ENCODE measurements at regions not wholly inside any gene's neighbourhood (a gene's known extent, or its start where the extent isn't known, plus 50 kb on each side); places are given as distances from the start of the nearest gene placed in this dataset.

DNA sequence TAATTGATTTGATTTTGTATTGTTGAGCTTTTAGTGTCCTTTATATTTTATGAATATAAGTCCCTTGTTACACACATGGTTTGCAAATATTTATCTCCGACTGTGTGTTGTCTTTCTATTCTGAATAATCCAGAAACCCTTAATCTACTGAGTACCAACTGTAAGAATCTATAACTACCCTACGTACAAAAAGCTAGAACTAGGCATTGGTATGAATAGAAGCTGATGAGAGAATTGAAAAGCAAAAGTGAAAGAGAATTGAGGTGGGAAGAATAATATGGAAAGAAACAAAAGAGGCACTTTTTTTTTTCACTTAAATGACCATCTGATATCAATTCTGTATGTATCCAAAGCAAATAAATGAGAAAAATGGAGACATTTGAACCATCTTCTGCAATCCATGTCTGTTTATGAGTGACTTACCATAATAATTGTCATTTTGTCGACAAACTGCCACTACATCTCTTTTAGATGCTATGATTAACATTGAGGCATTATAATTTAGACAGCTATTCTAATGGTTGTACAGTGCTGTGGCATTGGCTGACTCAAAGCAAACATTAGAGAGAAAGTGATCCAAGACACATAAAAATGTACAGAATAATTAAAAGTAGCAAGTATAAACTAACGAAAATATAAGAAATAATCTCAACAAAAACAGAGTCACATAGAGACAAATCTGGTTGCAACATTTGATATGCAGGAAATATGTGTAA lies 1516.6 kb upstream of the AGA start:
- no CpG with 5 or more reads among the region's 4 CpGs for WGBS, 2 experiments (ENCODE audit: extremely low coverage in 2 of 2, insufficient read length in 1 of 2)

More for the DNA sequence above, 1516.6 kb upstream of the AGA start:
- in situ Hi-C loops (cut with MboI; ENCODE audit: low sequenced_read_pairs), result no loop called here
- POLR2A ChIA-PET (ENCODE audit: unreplicated experiment), result no interaction called here
- Histone ChIP-seq H3K36me3 (ENCODE audit: control insufficient read depth, insufficient read depth, low read length) (no peaks in the 10 kb centered on the region), H3K4ac (ENCODE audit: low read depth, low read length) (no peak overlapping the region), H3K79me1 (ENCODE audit: low read depth in 1 of 2, low read length in 2 of 2) (no peaks in the 10 kb centered on the region), H2BK120ac (ENCODE audit: low read depth, low read length) (no peak overlapping the region), H3K27ac (ENCODE audit: insufficient read depth, low read length) (no peak overlapping the region), H4K91ac (ENCODE audit: insufficient read depth, low read depth, low read length) (no peak overlapping the region), H2AK5ac (ENCODE audit: low read depth, low read length) (no peak overlapping the region), H2BK15ac (ENCODE audit: low read depth, low read length) (no peak overlapping the region), H2AFZ (replicated peaks; ENCODE audit: low read length, poor library complexity) (no peak overlapping the region), H2BK5ac (ENCODE audit: low read depth, low read length, poor library complexity, severe bottlenecking) (no peak overlapping the region), H4K20me1 (ENCODE audit: insufficient read depth, low read length) (no peaks in the 10 kb centered on the region), H3K23ac (ENCODE audit: low read depth, low read length) (no peak overlapping the region), H3K4me1 (ENCODE audit: control insufficient read depth, insufficient read depth, low read length) (no peaks in the 10 kb centered on the region), H3K56ac (ENCODE audit: extremely low read depth, insufficient read depth, low read length) (no peak overlapping the region), H2AK9ac (replicated peaks; ENCODE audit: low read depth, low read length, poor library complexity) (no peak overlapping the region), H4K5ac (ENCODE audit: low read depth, low read length) (no peak overlapping the region), H3K27me3 (ENCODE audit: control insufficient read depth, insufficient read depth, low read length) (no peaks in the 10 kb centered on the region), H3K14ac (replicated peaks; ENCODE audit: low read depth, low read length) (no peak overlapping the region), H4K8ac (ENCODE audit: low read depth in 2 of 2, low read length in 2 of 2) (no peak overlapping the region), H2BK20ac (ENCODE audit: low read depth, low read length) (no peak overlapping the region), H3K4me2 (ENCODE audit: low read depth, low read length) (no peak overlapping the region), H3K9me1 (ENCODE audit: insufficient read depth, low read length) (no peaks in the 10 kb centered on the region), H3K18ac (ENCODE audit: low read depth, low read length) (no peak overlapping the region), H3K4me3 (ENCODE audit: insufficient read depth, low read depth, low read length) (no peak overlapping the region), H3K9me3 (ENCODE audit: control insufficient read depth, insufficient read depth, low read length) (peaks cover 10% of the 10 kb centered on the region), H3K9ac (ENCODE audit: low read depth, low read length) (no peak overlapping the region)
- dilution Hi-C loops (cut with HindIII; ENCODE audit: low sequenced_read_pairs, unreplicated experiment), result no loop called here
- ATAC-seq (ENCODE audit: low read depth) (no peak), DNase-seq (no peak)
- BruUV-seq (replicated peaks), result no TSS peak
- TF ChIP-seq MAZ (IDR thresholded peaks at IDR 0.05; ENCODE audit: borderline replicate concordance, low read depth, low read length), result no peak
- TF ChIP-seq SMC3 (IDR thresholded peaks at IDR 0.05; ENCODE audit: low read depth, low read length), result no peak
- TF ChIP-seq MXI1 (IDR thresholded peaks at IDR 0.05; ENCODE audit: borderline replicate concordance, low read depth, low read length), result no peak
- no peak for TF ChIP-seq NFE2L2 (IDR thresholded peaks at IDR 0.05; ENCODE audit: low read depth, low read length)
- TF ChIP-seq, protein P1, sequence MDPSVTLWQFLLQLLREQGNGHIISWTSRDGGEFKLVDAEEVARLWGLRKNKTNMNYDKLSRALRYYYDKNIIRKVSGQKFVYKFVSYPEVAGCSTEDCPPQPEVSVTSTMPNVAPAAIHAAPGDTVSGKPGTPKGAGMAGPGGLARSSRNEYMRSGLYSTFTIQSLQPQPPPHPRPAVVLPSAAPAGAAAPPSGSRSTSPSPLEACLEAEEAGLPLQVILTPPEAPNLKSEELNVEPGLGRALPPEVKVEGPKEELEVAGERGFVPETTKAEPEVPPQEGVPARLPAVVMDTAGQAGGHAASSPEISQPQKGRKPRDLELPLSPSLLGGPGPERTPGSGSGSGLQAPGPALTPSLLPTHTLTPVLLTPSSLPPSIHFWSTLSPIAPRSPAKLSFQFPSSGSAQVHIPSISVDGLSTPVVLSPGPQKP (IDR thresholded peaks at IDR 0.05; ENCODE audit: borderline replicate concordance, low read depth, low read length), result no peak
- no peak for TF ChIP-seq FOS (IDR thresholded peaks at IDR 0.05; ENCODE audit: low read depth, low read length)
- TF ChIP-seq, protein P2, sequence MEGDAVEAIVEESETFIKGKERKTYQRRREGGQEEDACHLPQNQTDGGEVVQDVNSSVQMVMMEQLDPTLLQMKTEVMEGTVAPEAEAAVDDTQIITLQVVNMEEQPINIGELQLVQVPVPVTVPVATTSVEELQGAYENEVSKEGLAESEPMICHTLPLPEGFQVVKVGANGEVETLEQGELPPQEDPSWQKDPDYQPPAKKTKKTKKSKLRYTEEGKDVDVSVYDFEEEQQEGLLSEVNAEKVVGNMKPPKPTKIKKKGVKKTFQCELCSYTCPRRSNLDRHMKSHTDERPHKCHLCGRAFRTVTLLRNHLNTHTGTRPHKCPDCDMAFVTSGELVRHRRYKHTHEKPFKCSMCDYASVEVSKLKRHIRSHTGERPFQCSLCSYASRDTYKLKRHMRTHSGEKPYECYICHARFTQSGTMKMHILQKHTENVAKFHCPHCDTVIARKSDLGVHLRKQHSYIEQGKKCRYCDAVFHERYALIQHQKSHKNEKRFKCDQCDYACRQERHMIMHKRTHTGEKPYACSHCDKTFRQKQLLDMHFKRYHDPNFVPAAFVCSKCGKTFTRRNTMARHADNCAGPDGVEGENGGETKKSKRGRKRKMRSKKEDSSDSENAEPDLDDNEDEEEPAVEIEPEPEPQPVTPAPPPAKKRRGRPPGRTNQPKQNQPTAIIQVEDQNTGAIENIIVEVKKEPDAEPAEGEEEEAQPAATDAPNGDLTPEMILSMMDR (conservative IDR thresholded peaks at IDR 0.05; ENCODE audit: low read depth, low read length), result no peak
- no peak for TF ChIP-seq USF2 (IDR thresholded peaks at IDR 0.05; ENCODE audit: low read depth, low read length)
- TF ChIP-seq MAFK (IDR thresholded peaks at IDR 0.05; ENCODE audit: low read depth, low read length), result no peak
- no peak for TF ChIP-seq RCOR1 (IDR thresholded peaks at IDR 0.05; ENCODE audit: insufficient replicate concordance, low read length)
- TF ChIP-seq POLR2A (IDR thresholded peaks at IDR 0.05; ENCODE audit: low read depth, low read length), result no peak
- TF ChIP-seq RAD21 (IDR thresholded peaks at IDR 0.05; ENCODE audit: low read length), result no peak
- TF ChIP-seq CEBPB (IDR thresholded peaks at IDR 0.05; ENCODE audit: low read depth, low read length), result no peak
- TF ChIP-seq CHD1 (IDR thresholded peaks at IDR 0.05; ENCODE audit: low read depth, low read length), result no peak
- TF ChIP-seq RFX5 (IDR thresholded peaks at IDR 0.05; ENCODE audit: low read depth, low read length), result no peak
- TF ChIP-seq BHLHE40 (IDR thresholded peaks at IDR 0.05; ENCODE audit: low read depth, low read length), result no peak
- CTCF ChIA-PET, result no interaction called here
- intact Hi-C loops (cut with micrococcal nuclease), result no loop called here

All from IMR-90 (cell line).